G401 (cell line): ENCODE measurements at regions not wholly inside any gene's neighbourhood (a gene's known extent, or its start where the extent isn't known, plus 50 kb on each side); places are given as distances from the start of the nearest gene placed in this dataset.
"Not testable (repeated sequence)": the region's sequence is repeated elsewhere in the genome, so short reads cannot be mapped to it uniquely, and the experiment has no call there.

Experiments
- DNase-seq: peaks from one replicate; pipeline ENCODE4 v3.0.0-alpha.2; 2015; ENCODE audit warnings: low spot score
- in situ Hi-C: cut with HindIII; loops from 2 replicates; pipeline ENCODE4 v1.10.0; 2016; ENCODE audit warnings: low sequenced_read_pairs, mixed read lengths

DNA sequence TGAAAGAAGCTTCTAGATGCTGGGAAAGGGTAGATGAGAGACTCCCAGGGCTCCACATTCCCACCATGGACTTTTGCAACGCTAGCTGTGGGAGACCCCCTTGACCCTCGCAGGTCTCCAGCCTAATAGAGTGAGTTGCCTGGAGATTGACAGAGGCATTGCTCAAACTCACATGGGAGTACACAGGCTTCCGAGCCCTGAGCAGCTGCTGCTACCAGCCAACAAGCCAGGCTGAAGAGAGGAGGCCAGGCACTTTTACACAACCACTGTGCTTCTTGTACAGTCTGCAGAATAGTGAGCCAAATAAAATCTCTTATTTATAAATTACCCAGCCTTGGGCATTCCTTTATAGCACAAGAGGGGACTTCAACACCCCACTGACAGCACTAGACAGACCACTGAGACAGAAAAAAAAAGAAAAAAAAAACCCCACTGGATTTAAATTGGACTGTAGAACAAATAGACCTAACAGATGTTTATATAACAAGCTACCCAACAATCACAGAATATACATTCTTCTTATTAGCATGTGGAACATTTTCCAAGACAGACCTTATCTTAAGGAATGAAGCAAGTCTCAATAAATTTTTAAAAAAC, 146.2 kb downstream of the ZFAND4 start:
- DNase-seq: no peak
- in situ Hi-C loops: no loop called here

DNA sequence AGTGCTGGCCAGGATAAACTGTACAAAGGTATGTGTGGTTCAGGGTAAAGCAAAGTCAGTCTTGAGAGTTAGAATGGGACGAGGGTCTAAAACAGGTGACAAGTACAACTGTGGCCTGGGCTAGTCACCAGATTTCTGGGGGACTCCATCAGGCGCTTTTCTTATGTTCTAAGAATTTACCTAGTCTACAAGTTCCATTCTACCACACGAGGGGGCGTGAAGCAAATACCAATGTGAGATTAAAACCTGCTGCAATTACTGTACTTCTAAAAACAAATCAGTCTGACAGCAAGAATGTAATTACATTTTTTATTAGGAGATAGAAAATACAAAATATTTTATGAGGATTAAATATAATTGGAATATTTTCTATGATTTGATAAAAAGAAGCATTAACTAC, 146.5 kb downstream of the ALOX5 start:
- in situ Hi-C loops: no loop called here
- DNase-seq: no peak

DNA sequence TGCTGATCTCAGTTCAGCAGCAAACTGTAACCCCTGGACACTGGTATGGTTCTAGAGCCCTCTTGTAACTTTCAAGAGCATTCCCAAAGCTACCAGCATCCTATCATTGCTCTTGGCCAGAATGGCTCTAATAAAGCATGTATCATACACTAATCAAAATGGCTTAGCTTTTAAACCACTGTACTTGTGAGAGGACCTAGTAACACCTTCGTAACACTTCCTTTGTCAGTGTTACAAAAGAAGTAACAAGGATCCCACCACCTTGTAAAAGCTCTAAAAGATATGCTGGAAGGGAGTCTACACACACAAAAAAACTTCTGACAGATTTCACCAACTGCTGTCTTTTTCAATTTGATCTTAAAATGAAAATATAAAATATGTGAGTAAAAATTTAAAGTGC, 144.7 kb downstream of the ALOX5 start:
- in situ Hi-C loops: no loop called here
- DNase-seq: no peak

DNA sequence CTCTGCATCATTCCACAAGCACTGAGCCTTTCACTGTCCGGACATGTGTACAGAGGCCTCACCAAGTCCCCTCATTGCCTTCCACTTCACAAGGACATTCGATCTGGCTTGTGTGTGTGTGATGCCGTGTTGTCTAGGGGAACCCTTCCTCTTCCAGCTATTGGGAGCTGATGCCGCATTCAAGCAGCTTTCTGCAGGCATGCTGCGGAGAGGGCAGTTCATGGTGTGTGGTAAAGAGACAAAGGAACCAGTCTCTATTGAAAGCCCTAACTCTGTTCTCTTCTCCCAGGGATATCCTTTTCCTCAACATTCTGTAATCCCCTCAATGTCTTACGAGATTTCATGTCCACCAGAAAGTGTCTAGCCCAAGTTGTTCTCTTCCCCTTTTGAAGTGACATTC, 141.6 kb downstream of the ALOX5 start:
- DNase-seq: no peak
- in situ Hi-C loops: no loop called here

DNA sequence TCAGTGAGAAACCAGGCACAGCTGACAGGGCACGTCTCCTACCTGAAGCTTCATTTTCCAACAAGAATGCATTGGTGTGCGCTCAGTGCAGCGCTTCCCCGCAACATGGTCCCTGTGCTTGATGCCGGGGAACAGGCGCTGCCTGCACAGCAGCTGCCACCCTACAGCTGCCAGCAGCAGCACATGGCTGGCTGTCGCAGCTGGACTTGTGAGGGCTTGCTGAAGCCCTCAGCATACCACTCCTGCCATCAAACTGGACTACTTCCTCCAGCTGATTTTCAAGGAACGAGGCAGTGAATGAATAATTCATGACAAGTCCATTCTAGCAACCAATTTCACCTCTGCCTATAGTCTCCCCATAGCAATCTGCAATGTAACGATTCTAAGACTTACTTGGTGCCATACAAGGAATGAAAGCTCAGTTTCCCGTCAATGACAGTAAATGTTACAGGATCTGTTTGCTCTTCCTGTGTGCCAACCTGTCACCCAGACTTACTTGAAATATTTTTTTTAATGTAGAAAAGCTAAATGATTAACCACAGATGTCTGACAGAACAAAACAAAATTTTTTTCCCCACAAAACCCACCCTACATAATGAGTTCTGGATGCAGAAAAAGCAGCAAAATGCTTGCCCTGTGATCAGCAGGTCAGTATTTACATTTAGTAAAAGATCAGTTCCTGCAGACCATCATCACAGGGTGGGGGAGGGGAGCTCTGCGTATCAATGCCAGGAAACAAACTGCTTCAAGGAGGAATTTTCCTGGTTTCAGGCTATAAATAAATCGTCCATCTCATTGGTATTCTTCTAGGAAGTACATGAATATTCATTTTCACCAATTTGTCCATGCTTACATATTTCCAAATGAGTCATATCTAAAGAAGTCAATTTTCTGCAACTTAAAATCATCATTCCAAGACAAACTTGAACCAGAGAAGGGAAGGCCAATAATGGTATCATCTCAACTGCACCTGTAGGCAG, 140.6 kb downstream of the ALOX5 start:
- in situ Hi-C loops: no loop called here
- DNase-seq: no peak

DNA sequence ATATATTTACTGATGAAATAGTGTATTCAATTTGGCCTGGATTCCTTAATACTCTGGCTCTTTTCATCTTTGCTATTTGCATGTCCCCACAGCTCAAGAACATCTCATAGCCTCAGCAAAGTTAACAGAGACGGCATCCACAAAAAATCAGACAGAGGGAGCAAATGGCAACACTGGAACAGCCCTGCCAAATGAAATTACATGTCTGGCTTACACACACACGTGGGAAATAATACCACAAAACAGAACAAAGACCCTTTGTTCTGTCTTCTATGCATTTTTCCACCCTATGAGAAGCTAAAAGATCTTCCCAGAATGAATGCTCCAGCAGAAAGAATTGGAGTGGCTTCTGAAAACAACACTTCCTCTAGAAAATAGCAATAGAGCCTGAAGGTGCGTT, 139.5 kb downstream of the ALOX5 start:
- no peak for DNase-seq
- in situ Hi-C loops: no loop called here

DNA sequence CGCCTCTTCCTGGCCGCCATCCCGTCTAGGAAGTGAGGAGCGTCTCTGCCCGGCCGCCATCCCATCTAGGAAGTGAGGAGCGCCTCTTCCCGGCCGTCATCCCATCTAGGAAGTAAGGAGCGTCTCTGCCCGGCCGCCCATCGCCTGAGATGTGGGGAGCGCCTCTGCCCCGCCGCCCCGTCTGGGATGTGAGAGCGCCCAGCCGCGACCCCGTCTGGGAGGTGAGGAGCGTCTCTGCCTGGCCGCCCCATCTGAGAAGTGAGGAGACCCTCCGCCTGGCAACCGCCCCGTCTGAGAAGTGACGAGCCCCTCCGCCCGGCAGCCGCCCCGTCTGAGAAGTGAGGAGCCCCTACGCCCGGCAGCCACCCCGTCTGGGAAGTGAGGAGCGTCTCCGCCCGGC, 137.9 kb downstream of the ALOX5 start:
- in situ Hi-C loops, DNase-seq: not testable (repeated sequence)

DNA sequence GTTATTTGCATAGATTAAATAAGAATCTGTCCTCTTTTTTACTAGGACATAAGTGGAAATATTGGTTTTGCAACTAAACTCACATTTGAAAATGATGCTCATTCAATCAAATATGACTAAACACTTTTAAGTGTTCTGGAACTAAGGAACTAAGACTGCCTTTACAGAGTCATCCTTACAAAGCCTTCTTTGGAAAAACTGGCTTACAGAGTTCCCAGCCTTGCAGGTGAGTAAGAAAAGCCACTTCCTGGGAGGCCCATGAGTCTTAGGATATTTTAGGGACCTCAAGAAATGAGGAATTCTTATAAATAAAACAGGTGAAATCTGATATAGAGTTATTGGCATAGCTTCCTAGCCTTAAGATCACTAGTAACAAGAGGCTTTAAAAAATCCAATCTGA, 135.5 kb downstream of the ALOX5 start:
- in situ Hi-C loops: no loop called here
- no peak for DNase-seq

DNA sequence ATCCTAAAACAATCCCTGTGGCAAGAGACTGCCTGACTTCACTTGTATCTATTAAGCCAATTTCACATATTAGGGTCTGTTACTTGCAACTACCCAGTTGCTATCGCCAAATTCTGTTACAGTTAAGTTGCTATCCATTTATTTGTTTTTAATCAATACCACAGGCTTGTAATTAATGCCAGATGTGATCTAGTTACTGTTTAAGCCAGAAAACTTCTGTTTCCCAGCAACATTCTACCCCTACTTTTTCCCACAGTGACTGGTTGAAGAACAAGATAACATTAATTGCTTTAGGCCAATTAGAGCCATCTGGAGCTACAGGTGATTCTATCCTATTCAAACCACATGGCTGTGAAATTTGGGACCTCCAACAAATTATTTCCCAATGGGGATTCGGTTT, 131.3 kb downstream of the ALOX5 start:
- in situ Hi-C loops: no loop called here
- DNase-seq: no peak

DNA sequence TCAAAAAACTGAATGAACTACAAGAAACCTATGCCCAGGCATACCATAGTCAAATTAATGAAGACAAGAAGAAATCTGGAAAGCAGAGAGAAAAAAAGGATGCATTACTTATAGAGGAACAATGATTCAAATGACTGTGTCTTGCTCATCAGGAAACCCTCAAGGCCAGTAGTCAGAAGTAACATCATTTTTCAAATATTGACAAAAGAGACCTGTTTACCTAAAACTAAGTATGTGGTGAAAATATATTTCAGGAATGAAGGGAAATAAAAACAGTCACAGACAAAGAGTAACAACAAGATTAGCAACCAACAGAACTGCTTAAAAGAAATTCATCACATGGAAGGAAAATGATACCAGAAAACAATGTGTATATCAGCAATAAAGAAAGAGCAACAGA, 128.4 kb downstream of the ALOX5 start:
- in situ Hi-C loops: no loop called here
- DNase-seq: no peak

DNA sequence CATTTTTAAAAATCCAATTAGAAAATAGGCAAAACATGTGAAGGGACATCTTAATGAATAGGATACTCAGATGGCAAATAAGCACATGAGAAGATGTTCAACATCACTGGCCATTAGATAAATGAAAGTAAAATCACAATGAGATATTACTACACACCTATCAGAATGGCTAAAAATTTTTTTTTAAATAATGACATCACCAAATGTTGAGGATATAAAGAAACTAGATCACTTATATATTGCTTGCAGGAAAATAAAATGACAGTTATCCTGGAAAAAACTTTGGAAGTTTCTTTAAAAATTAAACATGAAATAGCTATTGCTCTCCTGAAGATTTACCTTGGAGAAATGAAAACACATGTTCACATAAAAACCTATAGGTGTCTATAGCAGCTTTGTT, 127.8 kb downstream of the ALOX5 start:
- in situ Hi-C loops: no loop called here
- DNase-seq: no peak

DNA sequence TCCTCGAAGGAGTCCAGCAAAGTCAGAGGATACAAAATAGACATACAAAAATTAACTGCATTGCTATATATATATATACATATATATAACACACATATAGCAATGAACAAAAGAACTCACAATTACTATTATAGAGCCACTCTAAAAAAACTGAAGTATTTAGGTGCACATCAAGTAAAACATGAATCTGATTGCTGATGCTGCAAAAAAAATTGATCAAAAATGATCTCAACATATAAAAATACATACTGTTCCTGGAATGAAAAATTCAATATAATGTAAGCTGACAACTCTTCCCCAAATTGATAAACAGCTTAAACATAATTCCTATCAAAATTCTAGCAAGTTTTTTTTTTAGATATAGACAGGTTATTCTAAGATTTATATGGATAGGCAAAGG, 126.8 kb downstream of the ALOX5 start:
- in situ Hi-C loops: no loop called here
- no peak for DNase-seq

DNA sequence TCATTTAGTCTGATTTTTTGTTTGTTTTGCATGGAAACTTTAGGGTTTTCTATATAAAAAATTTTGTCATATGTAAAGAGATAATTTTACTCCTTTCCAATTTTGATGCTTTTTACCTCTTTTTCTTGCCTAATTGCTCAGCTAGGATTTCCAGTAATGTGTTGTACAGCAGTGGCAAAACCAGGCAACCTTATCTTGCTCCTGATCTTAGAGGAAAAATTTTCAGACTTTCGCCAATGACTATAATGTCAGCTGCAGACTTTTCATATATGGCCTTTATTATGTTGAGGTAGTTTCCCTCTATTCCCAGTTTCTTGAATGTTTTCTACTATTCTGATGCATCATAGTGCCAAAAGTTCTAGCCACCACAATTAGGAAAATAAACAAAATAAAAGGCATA, 126.3 kb downstream of the ALOX5 start:
- DNase-seq: no peak
- in situ Hi-C loops: no loop called here

DNA sequence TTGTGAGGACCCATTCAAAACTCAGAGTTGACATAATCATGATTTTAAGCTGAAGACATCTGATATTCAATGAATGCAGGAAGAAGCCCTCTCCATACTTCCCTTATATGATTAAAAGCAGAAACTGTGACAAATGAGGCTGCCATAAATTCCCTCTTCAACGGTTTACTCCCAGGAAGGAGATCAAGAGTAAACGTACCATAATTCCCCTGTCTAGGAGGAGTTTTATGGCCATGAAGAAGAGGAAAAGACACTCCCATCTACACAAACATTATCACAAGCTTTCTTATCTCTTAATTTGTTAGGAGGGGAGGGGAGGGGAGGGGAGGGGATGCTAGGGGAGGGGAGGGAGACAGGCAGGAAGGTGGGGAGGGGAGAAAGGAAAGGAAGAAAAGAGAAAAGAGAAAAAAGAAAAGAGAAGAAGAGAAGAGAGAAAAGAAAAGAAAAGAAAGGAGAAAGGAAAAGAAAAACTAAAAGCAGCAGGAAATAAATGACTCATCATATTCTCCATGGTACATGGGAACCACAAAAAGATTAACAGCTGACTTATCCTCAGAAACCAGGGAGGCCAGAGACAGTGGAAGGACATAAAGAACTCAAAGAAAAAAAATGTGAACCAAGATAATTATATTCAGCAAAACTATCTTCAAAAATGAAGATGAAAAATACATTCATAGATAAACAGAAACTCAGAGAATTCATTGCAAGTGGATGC, 121.6 kb downstream of the ALOX5 start:
- no peak for DNase-seq

More for the DNA sequence above, 121.6 kb downstream of the ALOX5 start:
- in situ Hi-C loops: no loop called here
